ENCODE measurements at regions not wholly inside any gene's neighbourhood (a gene's known extent, or its start where the extent isn't known, plus 50 kb on each side); places are given as distances from the start of the nearest gene placed in this dataset.
"Not testable (repeated sequence)": the region's sequence is repeated elsewhere in the genome, so short reads cannot be mapped to it uniquely, and the experiment has no call there.

DNA sequence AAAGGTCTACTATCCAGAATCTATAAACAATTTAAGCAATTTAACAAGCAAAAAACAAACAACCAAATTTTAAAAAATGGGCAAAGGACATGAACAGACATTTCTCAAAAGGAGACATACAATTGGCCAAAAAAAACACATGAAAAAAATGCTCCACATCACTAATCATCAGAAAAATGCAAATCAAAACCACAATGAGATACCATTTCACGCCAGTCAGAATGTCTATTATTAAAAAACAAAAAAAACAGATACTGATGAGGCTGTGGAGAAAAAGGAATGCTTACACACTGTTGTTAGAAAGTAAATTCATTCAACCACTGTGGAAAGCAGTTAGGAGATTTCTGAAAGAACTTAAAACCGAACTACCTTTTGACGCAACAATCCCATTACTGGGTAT, 66.4 kb upstream of the SESTD1 start:
- no peak for TF ChIP-seq POLR2A (IDR thresholded peaks at IDR 0.05)
- TF ChIP-seq EP300 (IDR thresholded peaks at IDR 0.05) = no peak
- TF ChIP-seq, protein P1, sequence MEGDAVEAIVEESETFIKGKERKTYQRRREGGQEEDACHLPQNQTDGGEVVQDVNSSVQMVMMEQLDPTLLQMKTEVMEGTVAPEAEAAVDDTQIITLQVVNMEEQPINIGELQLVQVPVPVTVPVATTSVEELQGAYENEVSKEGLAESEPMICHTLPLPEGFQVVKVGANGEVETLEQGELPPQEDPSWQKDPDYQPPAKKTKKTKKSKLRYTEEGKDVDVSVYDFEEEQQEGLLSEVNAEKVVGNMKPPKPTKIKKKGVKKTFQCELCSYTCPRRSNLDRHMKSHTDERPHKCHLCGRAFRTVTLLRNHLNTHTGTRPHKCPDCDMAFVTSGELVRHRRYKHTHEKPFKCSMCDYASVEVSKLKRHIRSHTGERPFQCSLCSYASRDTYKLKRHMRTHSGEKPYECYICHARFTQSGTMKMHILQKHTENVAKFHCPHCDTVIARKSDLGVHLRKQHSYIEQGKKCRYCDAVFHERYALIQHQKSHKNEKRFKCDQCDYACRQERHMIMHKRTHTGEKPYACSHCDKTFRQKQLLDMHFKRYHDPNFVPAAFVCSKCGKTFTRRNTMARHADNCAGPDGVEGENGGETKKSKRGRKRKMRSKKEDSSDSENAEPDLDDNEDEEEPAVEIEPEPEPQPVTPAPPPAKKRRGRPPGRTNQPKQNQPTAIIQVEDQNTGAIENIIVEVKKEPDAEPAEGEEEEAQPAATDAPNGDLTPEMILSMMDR (IDR thresholded peaks at IDR 0.05) = no peak
- no peak for TF ChIP-seq POLR2AphosphoS5 (IDR thresholded peaks at IDR 0.05)
- DNase-seq = no peak
- 93 to 98% (median 95%) methylated on average over 3 of the region's 3 CpGs for WGBS, 5 donors
- Histone ChIP-seq H3K27ac (no peak overlapping the region), H3K27me3 (no peaks in the 10 kb centered on the region), H3K36me3 (no peaks in the 10 kb centered on the region), H3K9me3 (no peaks in the 10 kb centered on the region), H3K4me1 (peaks cover 0 to 12% (median 3%) of the 10 kb centered on the region in 4 donors), H3K4me3 (no peak overlapping the region)
- intact Hi-C loops (cut with DNase I; ENCODE audit: low total_unique reads) = no loop called here

DNA sequence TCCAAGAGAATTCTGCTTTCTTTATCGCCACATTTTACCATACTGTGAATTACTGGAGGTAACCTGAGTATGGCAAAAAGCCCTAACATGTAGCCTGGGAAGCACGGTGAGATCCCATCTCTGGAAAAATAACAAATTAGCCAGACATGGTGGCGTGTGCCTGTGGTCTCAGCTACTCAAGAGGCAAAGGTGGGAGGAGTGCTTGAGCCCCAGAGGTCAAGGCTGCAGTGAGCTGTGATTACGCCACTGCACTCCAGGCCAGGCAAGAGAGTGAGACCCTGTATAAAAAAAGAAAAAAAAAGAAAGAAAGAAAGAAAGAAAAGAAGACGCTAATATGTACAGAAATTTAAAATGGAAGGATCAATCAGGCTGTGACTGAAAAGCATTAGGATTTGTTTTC, 57.7 kb upstream of the SESTD1 start:
- H3K9me3 ChIP-seq = no peaks in the 10 kb centered on the region
- no peak for DNase-seq
- H3K36me3 ChIP-seq = no peaks in the 10 kb centered on the region
- no peak overlapping the region for H3K4me3 ChIP-seq
- H3K27ac ChIP-seq = no peak overlapping the region
- H3K27me3 ChIP-seq = no peaks in the 10 kb centered on the region
- WGBS, 5 donors = 85 to 92% (median 88%) methylated on average over 5 of the region's 5 CpGs
- intact Hi-C loops (cut with DNase I; ENCODE audit: low total_unique reads) = no loop called here
- H3K4me1 ChIP-seq = no peaks in the 10 kb centered on the region
- no peak for TF ChIP-seq POLR2AphosphoS5 (IDR thresholded peaks at IDR 0.05)

DNA sequence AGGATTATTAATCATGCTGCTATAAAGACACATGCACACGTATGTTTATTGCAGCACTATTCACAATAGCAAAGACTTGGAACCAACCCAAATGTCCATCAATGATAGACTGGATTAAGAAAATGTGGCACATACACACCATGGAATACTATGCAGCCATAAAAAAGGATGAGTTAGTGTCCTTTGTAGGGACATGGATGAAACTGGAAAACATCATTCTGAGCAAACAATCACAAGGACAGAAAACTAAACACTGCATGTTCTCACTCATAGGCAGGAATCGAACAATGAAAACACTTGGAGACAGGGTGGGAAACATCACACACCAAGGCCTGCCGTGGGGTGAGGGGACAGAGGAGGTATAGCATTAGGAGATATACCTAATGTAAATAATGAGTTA, 56.4 kb upstream of the SESTD1 start:
- H3K4me1 ChIP-seq; intact Hi-C loops (cut with DNase I; ENCODE audit: low total_unique reads); H3K27me3 ChIP-seq; DNase-seq; H3K9me3 ChIP-seq; H3K36me3 ChIP-seq; H3K4me3 ChIP-seq; H3K27ac ChIP-seq: not testable (repeated sequence)
- WGBS, 5 donors = 85 to 91% (median 91%) methylated on average over 3 of the region's 3 CpGs

DNA sequence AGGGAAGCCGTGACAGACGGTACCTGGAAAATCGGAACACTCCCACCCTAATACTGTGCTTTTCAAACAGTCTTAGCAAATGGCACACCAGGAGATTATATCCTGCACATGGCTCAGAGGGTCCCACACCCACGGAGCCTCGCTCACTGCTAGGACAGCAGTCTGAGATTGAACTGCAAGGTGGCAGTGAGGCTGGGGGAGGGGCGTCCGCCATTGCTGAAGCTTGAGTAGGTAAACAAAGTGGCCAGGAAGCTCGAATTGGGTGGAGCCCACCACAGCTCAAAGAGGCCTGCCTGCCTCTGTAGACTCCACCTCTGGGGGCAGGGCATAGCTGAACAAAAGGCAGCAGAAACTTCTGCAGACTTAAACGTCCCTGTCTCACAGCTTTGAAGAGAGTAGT, 50.1 kb upstream of the SESTD1 start:
- H3K4me1 ChIP-seq = not testable (repeated sequence)
- 82 to 92% (median 84%) methylated on average over 5 to 9 of the region's 9 CpGs for WGBS, 5 donors

More for the DNA sequence above, 50.1 kb upstream of the SESTD1 start:
- H3K27me3 ChIP-seq; intact Hi-C loops (cut with DNase I; ENCODE audit: low total_unique reads); H3K36me3 ChIP-seq; H3K9me3 ChIP-seq; H3K4me3 ChIP-seq; DNase-seq; H3K27ac ChIP-seq: not testable (repeated sequence)

Data from stomach (tissue), 8 donors.